ENCODE measurements at regions not wholly inside any gene's neighbourhood (a gene's known extent, or its start where the extent isn't known, plus 50 kb on each side); places are given as distances from the start of the nearest gene placed in this dataset.

GRCh38 chr1:244969355-244970235 is 105.3 kb upstream of the HNRNPU start (continued):
- TF ChIP-seq MZF1 (tag by site-specific recombination; IDR thresholded peaks at IDR 0.05; ENCODE audit: borderline replicate concordance) (0 out of 2 replicates have a peak, but pooled peaks have one; percentile 25), SCRT2 (tag by site-specific recombination; IDR thresholded peaks at IDR 0.05) (peak; percentile 94), ZNF24 (tag by site-specific recombination; IDR thresholded peaks at IDR 0.05) (peak; percentile 84), SETDB1 (IDR thresholded peaks at IDR 0.05; ENCODE audit: insufficient read length, low read length) (no peak), ZNF677 (tag by site-specific recombination; IDR thresholded peaks at IDR 0.05) (peak; percentile 60), ZBTB44 (tag by site-specific recombination; IDR thresholded peaks at IDR 0.05) (peak; percentile 65), GLI4 (tag by site-specific recombination; IDR thresholded peaks at IDR 0.05) (peak; percentile 80), ZNF514 (tag by site-specific recombination; IDR thresholded peaks at IDR 0.05) (no peak), ZNF660 (tag by site-specific recombination; IDR thresholded peaks at IDR 0.05) (peak; percentile 94; the same call in 1 of the 2 replicates), IKZF3 (tag by site-specific recombination; IDR thresholded peaks at IDR 0.05) (peak; percentile 99), ZBTB10 (tag by site-specific recombination; IDR thresholded peaks at IDR 0.05) (peak; percentile 96), ZBTB1 (tag by site-specific recombination; IDR thresholded peaks at IDR 0.05) (0 out of 2 replicates have a peak, but pooled peaks have one; percentile 56), ZNF837 (tag by site-specific recombination; IDR thresholded peaks at IDR 0.05) (no peak; the same call in 1 of the 2 replicates), INSM2 (tag by site-specific recombination; IDR thresholded peaks at IDR 0.05) (peak; percentile 72; the same call in 1 of the 2 replicates), ZNF324 (tag by site-specific recombination; IDR thresholded peaks at IDR 0.05) (peak; percentile 87), ZNF555 (tag by site-specific recombination; conservative IDR thresholded peaks at IDR 0.05) (no peak), PRDM10 (tag by site-specific recombination; IDR thresholded peaks at IDR 0.05) (peak; percentile 69), ZNF629 (tag by site-specific recombination; IDR thresholded peaks at IDR 0.05) (peak; percentile 73; the same call in 1 of the 2 replicates), ZNF2 (tag by site-specific recombination; IDR thresholded peaks at IDR 0.05) (peak; percentile 93), BCL11B (tag by site-specific recombination; IDR thresholded peaks at IDR 0.05; ENCODE audit: low read depth) (peak; percentile 91), ZBTB6 (tag by site-specific recombination; IDR thresholded peaks at IDR 0.05) (peak; percentile 66), ZNF416 (tag by site-specific recombination; IDR thresholded peaks at IDR 0.05) (no peak), BCL11A (tag by site-specific recombination; IDR thresholded peaks at IDR 0.05; ENCODE audit: low read depth) (no peak; the same call in 1 of the 2 replicates), ZBTB21 (tag by site-specific recombination; IDR thresholded peaks at IDR 0.05) (peak; percentile 29; the same call in 1 of the 2 replicates), ZNF580 (tag by site-specific recombination; IDR thresholded peaks at IDR 0.05) (0 out of 2 replicates have a peak, but pooled peaks have one; percentile 16), ZNF639 (tag by site-specific recombination; IDR thresholded peaks at IDR 0.05) (peak; percentile 89)

Data from HEK293 (cell line).